ENCODE measurements at regions not wholly inside any gene's neighbourhood (a gene's known extent, or its start where the extent isn't known, plus 50 kb on each side); places are given as distances from the start of the nearest gene placed in this dataset.

DNA sequence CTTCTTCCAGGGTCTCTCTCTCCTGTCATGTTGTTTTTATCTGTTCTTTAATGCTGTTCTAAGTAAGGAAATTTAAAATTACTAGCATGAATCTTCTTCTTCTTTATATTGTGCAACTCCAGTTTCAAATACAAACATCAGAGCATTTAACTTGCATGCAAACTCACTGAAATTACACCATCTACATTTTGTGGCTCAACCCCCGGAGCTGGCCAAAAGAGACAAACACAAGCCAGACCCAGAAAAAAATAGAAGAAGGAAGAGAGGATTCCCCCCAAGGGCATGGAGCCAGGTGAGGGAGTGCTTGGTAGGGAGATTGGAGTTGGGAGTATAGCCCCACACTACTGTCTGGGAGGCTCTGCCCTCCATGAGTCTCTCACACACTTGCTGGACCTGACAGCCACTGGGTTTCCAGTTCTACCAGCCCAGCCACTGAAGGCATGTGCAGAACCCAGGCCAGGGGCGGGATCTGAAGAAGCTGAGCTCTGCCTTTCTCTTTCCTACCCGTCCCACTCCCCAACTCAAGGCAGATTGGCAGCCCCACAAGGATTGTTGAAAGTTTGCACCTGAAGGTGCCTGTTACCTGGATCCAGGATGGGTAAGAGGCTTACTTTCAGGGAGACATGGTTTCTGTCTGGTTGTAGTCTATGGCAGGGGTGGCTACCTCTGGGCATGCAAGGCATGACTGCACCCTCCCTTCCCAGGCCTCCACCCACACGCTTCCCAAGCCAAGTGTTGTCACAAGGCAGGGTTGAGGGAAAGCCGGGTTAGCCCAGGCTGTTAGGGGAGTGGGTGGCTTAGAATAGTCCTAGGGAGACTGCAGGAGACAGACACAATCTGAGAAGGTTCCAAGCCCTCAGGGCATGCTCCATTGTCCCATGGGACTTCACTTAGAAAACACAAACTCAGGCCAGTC, 297.2 kb downstream of the TGFB2 start:
- H3K4me1 ChIP-seq (ENCODE audit: insufficient read depth, low read length) = peaks cover 15% of the 10 kb centered on the region
- H3K9ac ChIP-seq (ENCODE audit: insufficient read depth, low read depth, low read length) = no peak overlapping the region
- H4K20me1 ChIP-seq (ENCODE audit: insufficient read depth, low read length) = no peaks in the 10 kb centered on the region
- H3K9me3 ChIP-seq (ENCODE audit: low read length) = no peaks in the 10 kb centered on the region
- no peak overlapping the region for H3K4me3 ChIP-seq (replicated peaks in 1 of 3; ENCODE audit: insufficient read depth in 1 of 3, low read depth in 2 of 3, low read length in 3 of 3)
- in situ Hi-C loops (cut with HindIII; ENCODE audit: extremely low pct_ligation_motif_present, low pct_unique_long_range_greater_than_20kb) (no loop called here), intact Hi-C loops (cut with micrococcal nuclease; ENCODE audit: unreplicated experiment) (loop anchor here (10.0 kb wide), 1 partner anchor 307 kb away; no protein-coding TSS in a partner anchor)
- TF ChIP-seq HNRNPH1 (optimal IDR thresholded peaks at IDR 0.05; ENCODE audit: low read depth, low read length) = no peak
- TF ChIP-seq, protein P1, sequence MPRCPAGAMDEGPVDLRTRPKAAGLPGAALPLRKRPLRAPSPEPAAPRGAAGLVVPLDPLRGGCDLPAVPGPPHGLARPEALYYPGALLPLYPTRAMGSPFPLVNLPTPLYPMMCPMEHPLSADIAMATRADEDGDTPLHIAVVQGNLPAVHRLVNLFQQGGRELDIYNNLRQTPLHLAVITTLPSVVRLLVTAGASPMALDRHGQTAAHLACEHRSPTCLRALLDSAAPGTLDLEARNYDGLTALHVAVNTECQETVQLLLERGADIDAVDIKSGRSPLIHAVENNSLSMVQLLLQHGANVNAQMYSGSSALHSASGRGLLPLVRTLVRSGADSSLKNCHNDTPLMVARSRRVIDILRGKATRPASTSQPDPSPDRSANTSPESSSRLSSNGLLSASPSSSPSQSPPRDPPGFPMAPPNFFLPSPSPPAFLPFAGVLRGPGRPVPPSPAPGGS (CRISPR knock-in tag; IDR thresholded peaks at IDR 0.05) = no peak
- TF ChIP-seq CBX1 (IDR thresholded peaks at IDR 0.05; ENCODE audit: low read depth) = no peak
- TF ChIP-seq, protein P2, sequence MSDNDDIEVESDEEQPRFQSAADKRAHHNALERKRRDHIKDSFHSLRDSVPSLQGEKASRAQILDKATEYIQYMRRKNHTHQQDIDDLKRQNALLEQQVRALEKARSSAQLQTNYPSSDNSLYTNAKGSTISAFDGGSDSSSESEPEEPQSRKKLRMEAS (IDR thresholded peaks at IDR 0.05) = no peak
- TF ChIP-seq ZNF7 (CRISPR knock-in tag; IDR thresholded peaks at IDR 0.05) = no peak
- TF ChIP-seq ZNF12 (CRISPR knock-in tag; IDR thresholded peaks at IDR 0.05) = no peak
- no peak for TF ChIP-seq MTF1 (CRISPR knock-in tag; IDR thresholded peaks at IDR 0.05)
- no peak for TF ChIP-seq NR2F6 (IDR thresholded peaks at IDR 0.05)
- no peak for TF ChIP-seq NR2F6 (CRISPR knock-in tag; IDR thresholded peaks at IDR 0.05)
- TF ChIP-seq MTF2 (CRISPR knock-in tag; IDR thresholded peaks at IDR 0.05; ENCODE audit: borderline replicate concordance) = no peak
- TF ChIP-seq JARID2 (CRISPR knock-in tag; IDR thresholded peaks at IDR 0.05; ENCODE audit: insufficient replicate concordance) = no peak
- TF ChIP-seq ZSCAN9 (CRISPR knock-in tag; IDR thresholded peaks at IDR 0.05; ENCODE audit: borderline replicate concordance) = no peak
- TF ChIP-seq NBN (conservative IDR thresholded peaks at IDR 0.05) = no peak
- H3K27ac ChIP-seq (ENCODE audit: extremely low read length, insufficient read depth, low read length) = no peak overlapping the region
- 6% methylated on average over 5 of the region's 5 CpGs for WGBS (ENCODE audit: low lambda C conversion rate)
- POLR2A ChIA-PET = no interaction called here
- no TSS peak for BruUV-seq (replicated peaks)
- H3K79me2 ChIP-seq (ENCODE audit: insufficient read depth, low read length) = no peaks in the 10 kb centered on the region
- FAIRE-seq (no peak), DNase-seq (ENCODE audit: low spot score) (no peak), ATAC-seq (no peak; the same call in 2 of the 3 replicates)
- no peak overlapping the region for H2AFZ ChIP-seq (ENCODE audit: low read length)
- H3K36me3 ChIP-seq (replicated peaks in 1 of 2; ENCODE audit: control insufficient read depth in 1 of 2, insufficient read depth in 2 of 2, low read length in 2 of 2) = no peaks in the 10 kb centered on the region
- no peaks in the 10 kb centered on the region for H3K27me3 ChIP-seq (ENCODE audit: control insufficient read depth in 1 of 2, insufficient read depth in 2 of 2, low read length in 2 of 2)
- no peak overlapping the region for H3K4me2 ChIP-seq (ENCODE audit: low read depth, low read length)
- CTCF ChIA-PET (ENCODE audit: low intra/inter-chr PET ratio, low total read pairs) = no interaction called here

Measured in HepG2 (cell line).